Esophagus squamous epithelium (tissue), 5 donors: ENCODE measurements at regions not wholly inside any gene's neighbourhood (a gene's known extent, or its start where the extent isn't known, plus 50 kb on each side); places are given as distances from the start of the nearest gene placed in this dataset.
"Not testable (repeated sequence)": the region's sequence is repeated elsewhere in the genome, so short reads cannot be mapped to it uniquely, and the experiment has no call there.

ENCODE experiments used
- DNase-seq: peaks from one replicate; lab custom pipeline; 2025; lab: John Stamatoyannopoulos, UW
- H3K27ac ChIP-seq, 4 donors: fragments of 200-600 bp; sonication (generic); one replicate each; pipeline ENCODE4 v1.5.1; 2016 to 2019; ENCODE audit warnings: mild to moderate bottlenecking in 1 of 4
- H3K27me3 ChIP-seq, 4 donors: fragments of 200-600 bp; sonication (generic); 1 replicate in 3 of 4; 2 replicates in 1 of 4; pipeline versions ENCODE4 v1.5.1 to v1.6.0; 2017 to 2021; ENCODE audit warnings: antibody characterized with exemption in 1 of 4
- H3K36me3 ChIP-seq, 3 donors: fragments of 200-600 bp; sonication (generic); one replicate each; pipeline ENCODE4 v1.5.1; 2016 to 2019
- H3K4me1 ChIP-seq, 3 donors: fragments of 200-600 bp; sonication (generic); one replicate each; pipeline ENCODE4 v1.5.1; 2017 to 2019
- H3K4me3 ChIP-seq, 4 donors: fragments of 200-600 bp; sonication (generic); 1 replicate in 3 of 4; 2 replicates in 1 of 4; pipeline ENCODE4 v1.5.1; 2016 to 2019; ENCODE audit warnings: mild to moderate bottlenecking in 2 of 4, moderate library complexity in 1 of 4
- H3K9me3 ChIP-seq, 3 donors: fragments of 200-600 bp; sonication (generic); one replicate each; pipeline ENCODE4 v1.5.1; 2016 to 2019
- POLR2A ChIP-seq, 4 donors: fragments of 450-650 bp; IDR thresholded peaks; one replicate each; pipeline ENCODE4 v1.6.1; 2017; ENCODE audit warnings: antibody characterized with exemption in 4 of 4, mild to moderate bottlenecking in 4 of 4, moderate library complexity in 3 of 4
- WGBS, 2 donors: methylation state at CpG; one replicate each; pipeline ENCODE4 v1.1.5; 2018; 5-methylcytosine and 5-hydroxymethylcytosine counted together
- intact Hi-C: fragments of 100-400 bp; cut with DNase I; formaldehyde crosslinking; loops from one replicate; pipeline ENCODE4 v1.15.0; 2022
- TF ChIP-seq, protein P1 (sequence below), 6 experiments: fragments of 450-650 bp in 4 of 6; fragments of 200-600 bp in 2 of 6; sonication (generic) in 2 of 6; IDR thresholded peaks; one replicate each; pipeline ENCODE4 v1.5.1; 2016 to 2019; ENCODE audit warnings: antibody characterized with exemption in 6 of 6, mild to moderate bottlenecking in 4 of 6, moderate library complexity in 4 of 6
- donor health status: DM: yes; HTN: yes; CAD: no.

- no peak overlapping the region for H3K4me3 ChIP-seq
- H3K27me3 ChIP-seq, result no peaks in the 10 kb centered on the region
- DNase-seq, result no peak
- WGBS, 2 donors, result 32 to 56% methylated on average over 2 of the region's 2 CpGs
- intact Hi-C loops, result no loop called here
- H3K27ac ChIP-seq, result no peak overlapping the region
- H3K36me3 ChIP-seq, result no peaks in the 10 kb centered on the region
- TF ChIP-seq, protein P1, sequence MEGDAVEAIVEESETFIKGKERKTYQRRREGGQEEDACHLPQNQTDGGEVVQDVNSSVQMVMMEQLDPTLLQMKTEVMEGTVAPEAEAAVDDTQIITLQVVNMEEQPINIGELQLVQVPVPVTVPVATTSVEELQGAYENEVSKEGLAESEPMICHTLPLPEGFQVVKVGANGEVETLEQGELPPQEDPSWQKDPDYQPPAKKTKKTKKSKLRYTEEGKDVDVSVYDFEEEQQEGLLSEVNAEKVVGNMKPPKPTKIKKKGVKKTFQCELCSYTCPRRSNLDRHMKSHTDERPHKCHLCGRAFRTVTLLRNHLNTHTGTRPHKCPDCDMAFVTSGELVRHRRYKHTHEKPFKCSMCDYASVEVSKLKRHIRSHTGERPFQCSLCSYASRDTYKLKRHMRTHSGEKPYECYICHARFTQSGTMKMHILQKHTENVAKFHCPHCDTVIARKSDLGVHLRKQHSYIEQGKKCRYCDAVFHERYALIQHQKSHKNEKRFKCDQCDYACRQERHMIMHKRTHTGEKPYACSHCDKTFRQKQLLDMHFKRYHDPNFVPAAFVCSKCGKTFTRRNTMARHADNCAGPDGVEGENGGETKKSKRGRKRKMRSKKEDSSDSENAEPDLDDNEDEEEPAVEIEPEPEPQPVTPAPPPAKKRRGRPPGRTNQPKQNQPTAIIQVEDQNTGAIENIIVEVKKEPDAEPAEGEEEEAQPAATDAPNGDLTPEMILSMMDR (IDR thresholded peaks at IDR 0.05), result no peak
- no peak for TF ChIP-seq POLR2A (IDR thresholded peaks at IDR 0.05)
- peaks cover 0 to 6% (median 0%) of the 10 kb centered on the region in 3 donors for H3K9me3 ChIP-seq
- no peaks in the 10 kb centered on the region for H3K4me1 ChIP-seq
Measured at GRCh38 chr6:115524821-115525220, 535.9 kb downstream of the FRK start.

DNA sequence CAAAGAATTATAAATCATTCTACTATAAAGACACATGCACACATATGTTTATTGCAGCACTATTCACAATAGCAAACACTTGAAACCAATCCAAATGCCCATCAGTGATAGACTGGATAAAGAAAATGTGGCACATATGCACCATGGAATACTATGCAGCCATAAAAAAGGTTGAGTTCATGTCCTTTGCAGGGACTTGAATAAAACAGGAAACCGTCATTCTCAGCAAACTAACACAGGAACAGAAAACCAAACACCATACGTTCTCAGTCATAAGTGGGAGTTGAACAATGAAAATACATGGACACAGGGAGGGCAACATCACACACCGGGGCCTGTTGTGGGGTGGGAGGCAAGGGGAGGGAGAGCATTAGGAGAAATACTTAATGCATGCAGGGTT lies 538.9 kb downstream of the FRK start:
- intact Hi-C loops, H3K27me3 ChIP-seq, H3K27ac ChIP-seq, H3K9me3 ChIP-seq, DNase-seq, H3K36me3 ChIP-seq, H3K4me1 ChIP-seq, H3K4me3 ChIP-seq: not testable (repeated sequence)
- WGBS, 2 donors, result 68 to 78% methylated on average over 3 of the region's 3 CpGs

- 59 to 62% methylated on average over 4 of the region's 4 CpGs for WGBS, 2 donors
- H3K9me3 ChIP-seq, result no peaks in the 10 kb centered on the region
Measured at GRCh38 chr6:115514656-115515055, 546.0 kb downstream of the FRK start.

GRCh38 chr6:115512923-115513322 lies 547.8 kb downstream of the FRK start:
- WGBS, 2 donors, result 21 to 38% methylated on average over 1 of the region's 1 CpG

More at GRCh38 chr6:115514656-115515055, 546.0 kb downstream of the FRK start:
- TF ChIP-seq, protein P1 (IDR thresholded peaks at IDR 0.05), result no peak
- no peak for TF ChIP-seq POLR2A (IDR thresholded peaks at IDR 0.05)
- Histone ChIP-seq H3K27me3 (no peaks in the 10 kb centered on the region), H3K36me3 (no peaks in the 10 kb centered on the region), H3K27ac (no peak overlapping the region), H3K4me1 (no peaks in the 10 kb centered on the region), H3K4me3 (no peak overlapping the region)
- intact Hi-C loops, result no loop called here
- no peak for DNase-seq

DNA sequence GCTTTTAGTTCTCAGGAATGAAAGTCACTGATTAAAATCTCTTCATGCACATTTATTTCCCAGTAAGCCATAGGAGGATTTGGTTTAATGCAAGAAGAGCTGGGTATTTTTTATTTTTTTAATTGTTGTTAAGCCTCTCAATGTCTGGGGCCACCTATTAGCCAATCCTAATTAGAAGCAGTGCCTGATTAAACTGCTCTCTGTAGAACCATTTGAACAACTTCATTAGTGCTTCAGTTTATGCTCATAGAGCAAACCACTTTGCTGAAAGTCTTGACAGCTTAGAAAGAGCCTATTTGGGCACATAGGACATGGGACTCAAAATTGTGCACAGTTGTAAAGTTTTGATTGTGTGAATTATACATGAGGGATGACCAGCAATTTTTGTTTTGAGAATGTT lies 548.9 kb downstream of the FRK start:
- TF ChIP-seq, protein P1 (IDR thresholded peaks at IDR 0.05), result no peak
- no peak for TF ChIP-seq POLR2A (IDR thresholded peaks at IDR 0.05)
- intact Hi-C loops, result no loop called here
- Histone ChIP-seq H3K36me3 (no peaks in the 10 kb centered on the region), H3K4me3 (no peak overlapping the region), H3K27me3 (no peaks in the 10 kb centered on the region), H3K9me3 (no peaks in the 10 kb centered on the region), H3K27ac (no peak overlapping the region), H3K4me1 (no peaks in the 10 kb centered on the region)
- no peak for DNase-seq

More at GRCh38 chr6:115512923-115513322, 547.8 kb downstream of the FRK start:
- intact Hi-C loops, result no loop called here
- DNase-seq, result no peak
- Histone ChIP-seq H3K9me3 (no peaks in the 10 kb centered on the region), H3K4me3 (no peak overlapping the region), H3K27ac (no peak overlapping the region), H3K36me3 (no peaks in the 10 kb centered on the region), H3K27me3 (no peaks in the 10 kb centered on the region), H3K4me1 (no peaks in the 10 kb centered on the region)
- TF ChIP-seq, protein P1 (IDR thresholded peaks at IDR 0.05), result no peak
- TF ChIP-seq POLR2A (IDR thresholded peaks at IDR 0.05), result no peak

DNA sequence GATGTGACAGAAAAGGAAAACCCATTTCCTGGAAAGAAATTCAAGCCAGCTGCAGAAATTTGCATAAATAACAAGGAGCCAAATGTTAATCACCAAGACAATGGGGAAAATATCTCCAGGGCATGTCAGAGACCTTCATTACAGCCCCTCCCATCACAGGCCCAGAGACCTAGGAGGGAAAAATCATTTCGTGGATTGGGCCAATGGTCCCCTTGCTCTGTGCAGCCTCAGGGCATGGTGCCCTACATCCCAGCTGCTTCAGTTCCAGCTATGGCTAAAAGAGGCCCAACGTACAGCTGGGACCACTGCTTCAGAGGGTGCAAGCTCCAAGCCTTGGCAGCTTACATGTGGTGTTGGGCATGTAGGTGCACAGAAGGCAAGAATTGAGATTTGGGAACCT lies 558.3 kb downstream of the FRK start:
- H3K27ac ChIP-seq, H3K9me3 ChIP-seq, H3K27me3 ChIP-seq, H3K4me1 ChIP-seq, DNase-seq, H3K4me3 ChIP-seq, intact Hi-C loops, H3K36me3 ChIP-seq: not testable (repeated sequence)
- WGBS, 2 donors, result 20 to 56% methylated on average over 1 to 2 of the region's 2 CpGs
